Osteocyte (in vitro differentiated cells): ENCODE measurements at regions not wholly inside any gene's neighbourhood (a gene's known extent, or its start where the extent isn't known, plus 50 kb on each side); places are given as distances from the start of the nearest gene placed in this dataset.

Experiments used
- DNase-seq: peaks from one replicate; pipeline ENCODE4 v3.0.0; 2021; ENCODE audit warnings: mixed read lengths; ENCODE audit not compliant: unreplicated experiment; ENCODE audit errors: extremely low spot score
- H3K27ac Mint-ChIP-seq: one replicate; pipeline ENCODE4 v1.8.0; 2021; ENCODE audit warnings: mild to moderate bottlenecking, mixed read lengths; ENCODE audit not compliant: unreplicated experiment
- H3K27me3 Mint-ChIP-seq: one replicate; pipeline ENCODE4 v1.8.0; 2021; ENCODE audit warnings: mixed read lengths; ENCODE audit not compliant: unreplicated experiment
- H3K36me3 Mint-ChIP-seq: one replicate; pipeline ENCODE4 v1.8.0; 2021; ENCODE audit warnings: mixed read lengths; ENCODE audit not compliant: unreplicated experiment
- H3K4me1 Mint-ChIP-seq: one replicate; pipeline ENCODE4 v1.8.0; 2021; ENCODE audit warnings: mixed read lengths; ENCODE audit not compliant: unreplicated experiment
- H3K4me3 Mint-ChIP-seq: one replicate; pipeline ENCODE4 v1.8.0; 2021; ENCODE audit warnings: mild to moderate bottlenecking, moderate library complexity, mixed read lengths; ENCODE audit not compliant: unreplicated experiment
- H3K9me3 Mint-ChIP-seq: one replicate; pipeline ENCODE4 v1.8.0; 2021; ENCODE audit warnings: mixed read lengths; ENCODE audit not compliant: unreplicated experiment
- TF ChIP-seq, protein P1 (sequence below): fragments of 200-600 bp; sonication (generic); IDR thresholded peaks from 2 replicates; pipeline ENCODE4 v1.5.0; 2021; ENCODE audit warnings: antibody characterized with exemption, mild to moderate bottlenecking, moderate library complexity

DNA sequence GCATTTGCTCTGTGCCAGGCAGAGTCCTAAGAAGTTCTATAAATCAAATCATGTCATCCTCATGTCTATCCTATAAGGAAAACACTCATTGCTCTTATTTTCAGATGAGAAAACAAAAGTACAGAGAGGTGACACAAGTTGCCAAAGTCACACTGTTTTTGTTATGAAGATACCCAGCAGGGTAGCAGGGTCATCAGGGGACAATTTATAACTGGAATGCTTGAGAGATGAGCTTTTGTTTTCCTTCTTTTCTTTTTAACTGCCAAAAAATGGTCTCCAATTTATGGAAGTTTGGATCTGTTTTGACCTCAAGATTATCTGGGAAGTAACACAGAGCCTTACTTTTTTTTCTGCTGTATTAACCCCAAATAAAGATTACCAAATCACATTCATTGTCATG lies 354.1 kb downstream of the SUCLA2 start:
- Mint-ChIP-seq H3K27me3 (no peaks in the 10 kb centered on the region), H3K4me3 (no peak overlapping the region), H3K4me1 (no peaks in the 10 kb centered on the region), H3K36me3 (no peaks in the 10 kb centered on the region), H3K27ac (no peak overlapping the region), H3K9me3 (no peaks in the 10 kb centered on the region)
- no peak for DNase-seq
- TF ChIP-seq, protein P1, sequence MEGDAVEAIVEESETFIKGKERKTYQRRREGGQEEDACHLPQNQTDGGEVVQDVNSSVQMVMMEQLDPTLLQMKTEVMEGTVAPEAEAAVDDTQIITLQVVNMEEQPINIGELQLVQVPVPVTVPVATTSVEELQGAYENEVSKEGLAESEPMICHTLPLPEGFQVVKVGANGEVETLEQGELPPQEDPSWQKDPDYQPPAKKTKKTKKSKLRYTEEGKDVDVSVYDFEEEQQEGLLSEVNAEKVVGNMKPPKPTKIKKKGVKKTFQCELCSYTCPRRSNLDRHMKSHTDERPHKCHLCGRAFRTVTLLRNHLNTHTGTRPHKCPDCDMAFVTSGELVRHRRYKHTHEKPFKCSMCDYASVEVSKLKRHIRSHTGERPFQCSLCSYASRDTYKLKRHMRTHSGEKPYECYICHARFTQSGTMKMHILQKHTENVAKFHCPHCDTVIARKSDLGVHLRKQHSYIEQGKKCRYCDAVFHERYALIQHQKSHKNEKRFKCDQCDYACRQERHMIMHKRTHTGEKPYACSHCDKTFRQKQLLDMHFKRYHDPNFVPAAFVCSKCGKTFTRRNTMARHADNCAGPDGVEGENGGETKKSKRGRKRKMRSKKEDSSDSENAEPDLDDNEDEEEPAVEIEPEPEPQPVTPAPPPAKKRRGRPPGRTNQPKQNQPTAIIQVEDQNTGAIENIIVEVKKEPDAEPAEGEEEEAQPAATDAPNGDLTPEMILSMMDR, result no peak

DNA sequence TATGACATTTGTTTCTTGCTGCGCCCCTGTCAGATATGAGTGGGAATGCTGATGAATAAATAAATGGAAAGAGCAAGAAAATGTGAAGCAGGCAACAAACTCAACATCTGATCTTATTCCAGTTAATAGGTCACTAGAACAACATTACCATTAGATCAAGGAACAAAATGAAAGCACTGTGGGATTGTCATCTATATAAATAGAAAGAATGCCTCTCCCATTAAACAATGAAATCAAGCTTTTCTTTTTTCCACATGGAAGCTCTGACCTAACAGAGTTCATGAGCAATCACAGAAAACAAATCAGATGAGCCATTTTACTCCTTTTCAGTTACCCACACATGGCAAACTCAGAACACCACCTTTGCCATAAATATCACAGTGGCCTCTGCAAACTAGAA lies 354.8 kb downstream of the SUCLA2 start:
- H3K9me3 Mint-ChIP-seq, result no peaks in the 10 kb centered on the region
- no peak for DNase-seq
- H3K27me3 Mint-ChIP-seq, result no peaks in the 10 kb centered on the region
- no peak overlapping the region for H3K4me3 Mint-ChIP-seq
- H3K27ac Mint-ChIP-seq, result no peak overlapping the region
- H3K4me1 Mint-ChIP-seq, result no peaks in the 10 kb centered on the region
- TF ChIP-seq, protein P1, result no peak
- no peaks in the 10 kb centered on the region for H3K36me3 Mint-ChIP-seq

DNA sequence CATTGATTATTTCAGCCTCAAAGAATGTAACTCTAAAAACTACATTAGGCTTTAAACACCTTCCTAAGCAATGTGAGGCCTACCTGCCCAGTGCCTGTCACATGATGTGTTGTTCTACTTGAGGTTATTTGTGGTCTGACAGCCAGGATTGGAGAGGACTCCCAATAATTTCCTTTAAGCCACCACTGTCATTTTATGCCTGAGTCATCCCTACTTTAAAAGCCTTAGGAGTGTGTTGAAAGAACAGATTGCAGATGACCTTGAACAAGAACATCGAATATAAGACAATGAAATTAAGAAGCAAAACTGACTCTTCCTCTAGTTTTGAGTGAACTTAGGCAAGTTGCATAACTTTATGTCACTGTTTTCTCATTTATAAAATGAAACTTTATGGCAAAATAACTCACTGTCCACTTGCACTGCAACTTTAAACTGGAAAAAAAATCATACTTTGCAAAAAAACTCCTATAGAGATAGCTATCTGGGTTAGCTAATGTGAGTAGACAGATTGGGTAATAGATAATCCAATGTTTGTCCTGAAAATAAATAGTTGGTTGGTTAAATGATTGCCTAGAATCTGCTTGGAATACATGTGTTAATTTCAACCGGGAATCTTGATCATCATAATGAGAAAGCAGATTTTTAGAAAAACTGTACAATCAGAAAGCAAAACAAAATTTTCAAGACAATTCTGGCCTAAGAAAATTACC lies 361.2 kb downstream of the SUCLA2 start:
- H3K9me3 Mint-ChIP-seq, result peaks cover 14% of the 10 kb centered on the region
- no peak overlapping the region for H3K4me3 Mint-ChIP-seq
- DNase-seq, result no peak
- TF ChIP-seq, protein P1, result no peak
- no peak overlapping the region for H3K27ac Mint-ChIP-seq
- no peaks in the 10 kb centered on the region for H3K4me1 Mint-ChIP-seq
- no peaks in the 10 kb centered on the region for H3K27me3 Mint-ChIP-seq
- no peaks in the 10 kb centered on the region for H3K36me3 Mint-ChIP-seq

DNA sequence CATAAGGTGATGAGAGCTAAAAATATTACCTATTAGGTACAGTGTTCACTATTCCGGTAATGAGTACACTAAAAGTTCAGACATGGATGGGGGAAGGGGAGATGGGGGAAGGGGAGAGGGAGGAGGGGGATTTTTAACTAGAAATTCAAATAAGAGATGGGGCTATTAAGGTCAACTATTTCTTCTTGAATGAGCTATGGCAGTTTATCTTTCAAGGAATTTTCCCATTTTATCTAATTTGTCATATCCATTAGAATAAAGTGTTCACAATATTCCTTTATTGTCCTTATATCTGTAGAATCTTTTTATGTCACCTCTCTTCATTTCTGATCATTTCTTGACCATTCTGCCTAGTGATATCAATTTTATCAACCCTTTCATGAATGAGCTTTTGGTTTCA lies 362.4 kb downstream of the SUCLA2 start:
- TF ChIP-seq, protein P1, result no peak
- Mint-ChIP-seq H3K27me3 (no peaks in the 10 kb centered on the region), H3K4me3 (no peak overlapping the region), H3K27ac (no peak overlapping the region), H3K4me1 (no peaks in the 10 kb centered on the region), H3K9me3 (peaks cover 19% of the 10 kb centered on the region), H3K36me3 (no peaks in the 10 kb centered on the region)
- no peak for DNase-seq

DNA sequence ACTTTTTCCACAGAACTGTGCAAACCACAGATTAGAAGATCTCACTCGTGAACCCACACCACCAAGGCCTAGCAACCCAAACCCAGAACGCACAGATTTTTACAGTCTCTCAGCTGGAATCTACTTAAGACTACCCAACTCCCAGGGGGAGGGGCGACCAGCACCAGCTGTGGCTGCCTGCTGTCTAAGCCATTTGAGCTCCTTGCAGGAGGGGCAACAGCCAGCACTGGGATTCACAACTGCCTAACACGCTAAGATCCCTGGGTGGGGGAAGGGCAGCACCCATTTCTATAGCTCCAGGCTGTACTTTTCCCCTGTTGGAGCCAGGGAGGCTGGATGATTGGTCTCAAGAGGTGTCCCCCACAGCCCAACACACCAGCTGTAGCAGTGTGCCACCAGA lies 368.8 kb downstream of the SUCLA2 start:
- Mint-ChIP-seq H3K9me3 (peaks cover 28% of the 10 kb centered on the region), H3K4me1 (no peaks in the 10 kb centered on the region), H3K4me3 (no peak overlapping the region), H3K27me3 (no peaks in the 10 kb centered on the region), H3K36me3 (no peaks in the 10 kb centered on the region), H3K27ac (no peak overlapping the region)
- TF ChIP-seq, protein P1, result no peak
- no peak for DNase-seq
